GM12875 (cell line): ENCODE measurements at regions not wholly inside any gene's neighbourhood (a gene's known extent, or its start where the extent isn't known, plus 50 kb on each side); places are given as distances from the start of the nearest gene placed in this dataset.

ENCODE experiments used
- H3K4me3 ChIP-seq: one replicate; pipeline ENCODE4 v1.5.1; 2011; ENCODE audit warnings: low read depth, low read length, control low read depth
- CTCF ChIP-seq: IDR thresholded peaks from 2 replicates; pipeline ENCODE4 v1.5.1; 2011; ENCODE audit warnings: low read depth, mild to moderate bottlenecking, control low read depth, inconsistent platforms, low read length, moderate library complexity, borderline replicate concordance; ENCODE audit not compliant: insufficient read depth

GRCh38 chr13:68275758-68276157 is 1045.6 kb upstream of the PCDH9 start:
- no peak overlapping the region for H3K4me3 ChIP-seq
- TF ChIP-seq CTCF, result no peak

GRCh38 chr13:68272652-68273051 is 1042.5 kb upstream of the PCDH9 start:
- H3K4me3 ChIP-seq, result no peak overlapping the region
- TF ChIP-seq CTCF, result no peak

- no peak for TF ChIP-seq CTCF
- H3K4me3 ChIP-seq, result no peak overlapping the region
Observed at GRCh38 chr13:68264692-68265091, 1034.6 kb upstream of the PCDH9 start.

GRCh38 chr13:68261105-68261504 is 1031.0 kb upstream of the PCDH9 start:
- TF ChIP-seq CTCF, result no peak
- H3K4me3 ChIP-seq, result no peak overlapping the region

GRCh38 chr13:68257111-68257842 is 1027.1 kb upstream of the PCDH9 start:
- H3K4me3 ChIP-seq, result no peak overlapping the region

GRCh38 chr13:68254151-68254550 is 1024.0 kb upstream of the PCDH9 start:
- H3K4me3 ChIP-seq, result no peak overlapping the region
- no peak for TF ChIP-seq CTCF

More at GRCh38 chr13:68257111-68257842, 1027.1 kb upstream of the PCDH9 start:
- no peak for TF ChIP-seq CTCF

- H3K4me3 ChIP-seq, result no peak overlapping the region
- TF ChIP-seq CTCF, result no peak
Observed at GRCh38 chr13:68234274-68234673, 1004.1 kb upstream of the PCDH9 start.
